IMR-90 (cell line): ENCODE measurements at regions not wholly inside any gene's neighbourhood (a gene's known extent, or its start where the extent isn't known, plus 50 kb on each side); places are given as distances from the start of the nearest gene placed in this dataset.

Experiments used
- BHLHE40 ChIP-seq: fragments of 150-350 bp; IDR thresholded peaks from 2 replicates; pipeline ENCODE4 v1.6.1; 2016; ENCODE audit warnings: mild to moderate bottlenecking, low read depth, low read length
- CTCF ChIP-seq: conservative IDR thresholded peaks from 2 replicates; pipeline ENCODE4 v1.5.1; 2012; ENCODE audit warnings: mild to moderate bottlenecking, low read depth, low read length, improper control_type of control experiment
- FOS ChIP-seq: fragments of 150-350 bp; IDR thresholded peaks from 2 replicates; pipeline ENCODE4 v1.6.1; 2016; ENCODE audit warnings: low read depth, low read length
- MXI1 ChIP-seq: IDR thresholded peaks from 2 replicates; pipeline ENCODE4 v1.6.1; 2012; ENCODE audit warnings: low read depth, mild to moderate bottlenecking, low read length, moderate library complexity, borderline replicate concordance
- POLR2A ChIP-seq: IDR thresholded peaks from 2 replicates; pipeline ENCODE4 v1.6.1; 2012; ENCODE audit warnings: mild to moderate bottlenecking, low read depth, low read length
- USF2 ChIP-seq: fragments of 150-350 bp; IDR thresholded peaks from 2 replicates; pipeline ENCODE4 v1.6.1; 2017; ENCODE audit warnings: mild to moderate bottlenecking, antibody characterized with exemption, low read length, low read depth

- TF ChIP-seq CTCF (no peak), BHLHE40 (no peak), FOS (no peak), POLR2A (no peak), USF2 (no peak), MXI1 (no peak)
Observed at GRCh38 chr2:237261327-237261726, 152.6 kb downstream of the COL6A3 start.
